Smooth muscle cell (in vitro differentiated cells): ENCODE measurements at regions not wholly inside any gene's neighbourhood (a gene's known extent, or its start where the extent isn't known, plus 50 kb on each side); places are given as distances from the start of the nearest gene placed in this dataset.

ENCODE experiments used
- DNase-seq: peaks from one replicate; lab custom pipeline; 2025; ENCODE audit not compliant: unreplicated experiment; lab: John Stamatoyannopoulos, UW
- H2AFZ ChIP-seq: fragments of 200-600 bp; sonication (generic); 2 replicates; pipeline ENCODE4 v1.6.0; 2016; ENCODE audit warnings: antibody characterized with exemption, low read depth, mild to moderate bottlenecking
- H3F3A ChIP-seq: fragments of 200-600 bp; sonication (generic); 2 replicates; pipeline ENCODE4 v1.6.0; 2017; ENCODE audit warnings: antibody characterized with exemption, low read depth
- H3K27ac ChIP-seq: fragments of 200-600 bp; sonication (generic); 2 replicates; pipeline ENCODE4 v1.5.1; 2016; ENCODE audit warnings: low read depth, mild to moderate bottlenecking
- H3K27me3 ChIP-seq: fragments of 200-600 bp; sonication (generic); 2 replicates; pipeline ENCODE4 v1.6.1; 2016; ENCODE audit warnings: low read depth, mild to moderate bottlenecking
- H3K36me3 ChIP-seq: fragments of 200-600 bp; sonication (generic); 2 replicates; pipeline ENCODE4 v1.5.1; 2016; ENCODE audit warnings: low read depth
- H3K4me1 ChIP-seq: fragments of 200-600 bp; sonication (generic); 2 replicates; pipeline ENCODE4 v1.5.1; 2016; ENCODE audit warnings: low read depth
- H3K4me2 ChIP-seq: fragments of 200-600 bp; sonication (generic); 2 replicates; pipeline ENCODE4 v1.6.0; 2016; ENCODE audit warnings: mild to moderate bottlenecking
- H3K4me3 ChIP-seq: fragments of 200-600 bp; sonication (generic); 2 replicates; pipeline ENCODE4 v1.5.1; 2016; ENCODE audit warnings: mild to moderate bottlenecking
- H3K79me2 ChIP-seq: fragments of 200-600 bp; sonication (generic); 2 replicates; pipeline ENCODE4 v1.6.0; 2016; ENCODE audit warnings: low read depth, mild to moderate bottlenecking
- H3K9ac ChIP-seq: fragments of 200-600 bp; sonication (generic); 2 replicates; pipeline ENCODE4 v1.6.0; 2016; ENCODE audit warnings: low read depth
- H3K9me3 ChIP-seq: fragments of 200-600 bp; sonication (generic); replicated peaks from 2 replicates; pipeline ENCODE4 v1.5.1; 2016; ENCODE audit warnings: low read depth
- H4K20me1 ChIP-seq: fragments of 200-600 bp; sonication (generic); 2 replicates; pipeline ENCODE4 v1.6.0; 2016; ENCODE audit warnings: low read depth
- CTCF ChIP-seq: fragments of 200-600 bp; sonication (generic); IDR thresholded peaks from 2 replicates; pipeline ENCODE4 v1.5.1; 2017; ENCODE audit warnings: borderline replicate concordance, mild to moderate bottlenecking, antibody characterized with exemption; ENCODE audit not compliant: insufficient read depth, poor library complexity, severe bottlenecking
- WGBS: methylation state at CpG from one replicate; pipeline ENCODE4 v1.1.7; 2016; ENCODE audit warnings: low lambda C conversion rate; 5-methylcytosine and 5-hydroxymethylcytosine counted together

GRCh38 chr15:81940467-81941451, 105.1 kb downstream of the MEX3B start:
- no peak for DNase-seq
- H3K4me1 ChIP-seq = no peaks in the 10 kb centered on the region
- H3K79me2 ChIP-seq = no peaks in the 10 kb centered on the region
- peak overlapping the region; percentile 14 for H3K4me2 ChIP-seq
- no peak overlapping the region for H3K9ac ChIP-seq
- no peak overlapping the region for H2AFZ ChIP-seq
- peak overlapping the region; percentile 51 for H3K27ac ChIP-seq
- no peaks in the 10 kb centered on the region for H3K36me3 ChIP-seq
- H4K20me1 ChIP-seq = no peaks in the 10 kb centered on the region
- H3K9me3 ChIP-seq = no peaks in the 10 kb centered on the region
- no peaks in the 10 kb centered on the region for H3K27me3 ChIP-seq
- H3K4me3 ChIP-seq = no peak overlapping the region
- TF ChIP-seq CTCF = no peak
- 33% methylated on average over 1 of the region's 1 CpG for WGBS
- no peaks in the 10 kb centered on the region for H3F3A ChIP-seq

GRCh38 chr15:81939604-81940440, 106.0 kb downstream of the MEX3B start:
- Histone ChIP-seq H3K9ac (no peak overlapping the region), H3K36me3 (no peaks in the 10 kb centered on the region), H3K27me3 (no peaks in the 10 kb centered on the region), H3K4me3 (no peak overlapping the region), H3K9me3 (no peaks in the 10 kb centered on the region), H4K20me1 (no peaks in the 10 kb centered on the region), H3K4me2 (no peak overlapping the region), H3F3A (no peaks in the 10 kb centered on the region), H3K27ac (peak overlapping the region; percentile 51), H2AFZ (no peak overlapping the region), H3K4me1 (no peaks in the 10 kb centered on the region), H3K79me2 (no peaks in the 10 kb centered on the region)
- WGBS = 15% methylated on average over 5 of the region's 5 CpGs
- DNase-seq = no peak
- TF ChIP-seq CTCF = peak; percentile 76

GRCh38 chr15:81937189-81937588, 108.6 kb downstream of the MEX3B start:
- Histone ChIP-seq H4K20me1 (no peaks in the 10 kb centered on the region), H3K79me2 (no peaks in the 10 kb centered on the region), H3K9me3 (no peaks in the 10 kb centered on the region), H3K4me3 (no peak overlapping the region), H3K36me3 (no peaks in the 10 kb centered on the region), H2AFZ (no peak overlapping the region), H3K9ac (no peak overlapping the region), H3K4me2 (no peak overlapping the region), H3F3A (no peaks in the 10 kb centered on the region), H3K27ac (no peak overlapping the region), H3K27me3 (no peaks in the 10 kb centered on the region), H3K4me1 (no peaks in the 10 kb centered on the region)
- no peak for DNase-seq
- no peak for TF ChIP-seq CTCF
- 80% methylated on average over 4 of the region's 4 CpGs for WGBS
